Panc1 (cell line): ENCODE measurements at regions not wholly inside any gene's neighbourhood (a gene's known extent, or its start where the extent isn't known, plus 50 kb on each side); places are given as distances from the start of the nearest gene placed in this dataset.

Experiments used
- ATAC-seq: fragments of 200-7000 bp; cut with Tn5 transposase; 2 replicates; pipeline ENCODE4 v1.9.1; 2020; ENCODE audit warnings: mild to moderate bottlenecking, moderate library complexity
- BruUV-seq: library from RNA; stranded (reverse); fragments of 400-500 nt; replicated peaks from 2 replicates; lab custom pipeline; 2021; lab: Mats Ljungman, UMichigan
- CTCF ChIA-PET: fragments of 300-600 bp; sonication (Branson Sonifier 250); formaldehyde crosslinking; loops from one replicate; lab custom pipeline; 2022; ENCODE audit warnings: antibody characterized with exemption; lab: Charles Lee
- POLR2A ChIA-PET: fragments of 300-600 bp; sonication (Branson Sonifier 250); formaldehyde crosslinking; loops from one replicate; lab custom pipeline; 2022; ENCODE audit warnings: antibody characterized with exemption; lab: Charles Lee
- DNase-seq: peaks from one replicate; pipeline ENCODE4 v3.0.0-alpha.2; 2010; ENCODE audit warnings: low read depth, low spot score
- H3K27ac ChIP-seq: 2 replicates; pipeline ENCODE4 v1.5.1; 2011; ENCODE audit warnings: mild to moderate bottlenecking, low read length, inconsistent platforms
- H3K27me3 ChIP-seq: fragments of 200-500 bp; sonication (Bioruptor generic); 2 replicates; pipeline ENCODE4 v1.6.0; 2014; ENCODE audit warnings: low read length, inconsistent platforms; ENCODE audit not compliant: control insufficient read depth, insufficient read depth
- H3K36me3 ChIP-seq: fragments of 200-500 bp; sonication (Bioruptor generic); 2 replicates; pipeline ENCODE4 v1.5.1; 2014; ENCODE audit warnings: inconsistent platforms, mild to moderate bottlenecking, low read length, moderate library complexity; ENCODE audit not compliant: control insufficient read depth, insufficient read depth
- H3K4me1 ChIP-seq: 2 replicates; pipeline ENCODE4 v1.5.1; 2011; ENCODE audit warnings: inconsistent platforms, mild to moderate bottlenecking, low read length, moderate library complexity; ENCODE audit not compliant: control insufficient read depth, insufficient read depth
- H3K4me3 ChIP-seq, 2 experiments: 2 replicates each; pipeline ENCODE4 v1.5.1; 2011 to 2012; ENCODE audit warnings: low read depth in 2 of 2, low read length in 2 of 2, mild to moderate bottlenecking in 2 of 2, inconsistent platforms in 1 of 2, moderate library complexity in 1 of 2
- H3K9me3 ChIP-seq: fragments of 200-500 bp; sonication (Bioruptor generic); 2 replicates; pipeline ENCODE4 v1.5.1; 2014; ENCODE audit warnings: low read depth, mild to moderate bottlenecking, inconsistent platforms, low read length, moderate library complexity; ENCODE audit not compliant: control insufficient read depth, insufficient read depth
- CTCF ChIP-seq: fragments of 450-650 bp; IDR thresholded peaks from 2 replicates; pipeline ENCODE4 v1.5.1; 2017; ENCODE audit warnings: mild to moderate bottlenecking
- POLR2AphosphoS5 ChIP-seq: IDR thresholded peaks from 2 replicates; pipeline ENCODE4 v1.6.1; 2012; ENCODE audit warnings: mild to moderate bottlenecking, low read depth, low read length, moderate library complexity
- REST ChIP-seq, 2 experiments: IDR thresholded peaks; 2 replicates each; pipeline ENCODE4 v1.6.1; 2011 to 2012; ENCODE audit warnings: low read depth in 2 of 2, control low read depth in 1 of 2, low read length in 1 of 2, mild to moderate bottlenecking in 1 of 2, moderate library complexity in 1 of 2; ENCODE audit not compliant: insufficient read depth in 1 of 2
- SIN3A ChIP-seq: IDR thresholded peaks from 2 replicates; pipeline ENCODE4 v1.6.1; 2012; ENCODE audit warnings: low read depth, mild to moderate bottlenecking, low read length, moderate library complexity, borderline replicate concordance; ENCODE audit not compliant: insufficient read depth
- TCF7L2 ChIP-seq: IDR thresholded peaks from 2 replicates; pipeline ENCODE4 v1.6.1; 2011; ENCODE audit warnings: mild to moderate bottlenecking, low read depth, low read length, inconsistent platforms
- in situ Hi-C: cut with HindIII; loops from 2 replicates; pipeline ENCODE4 v1.10.0; 2016; ENCODE audit warnings: low sequenced_read_pairs, low pct_unique_long_range_greater_than_20kb
- intact Hi-C: fragments of 100-400 bp; cut with micrococcal nuclease; formaldehyde crosslinking; loops from one replicate; pipeline ENCODE4 v1.10.0; 2022; ENCODE audit not compliant: unreplicated experiment

- no peaks in the 10 kb centered on the region for H3K9me3 ChIP-seq
- no peak for ATAC-seq
- BruUV-seq, result no TSS peak
- H3K27me3 ChIP-seq, result no peaks in the 10 kb centered on the region
- no peak overlapping the region for H3K27ac ChIP-seq
- no peaks in the 10 kb centered on the region for H3K36me3 ChIP-seq
- intact Hi-C loops, result no loop called here
- ChIA-PET CTCF (no interaction called here), POLR2A (no interaction called here)
- H3K4me1 ChIP-seq, result no peaks in the 10 kb centered on the region
- no peak overlapping the region for H3K4me3 ChIP-seq
- no peak for TF ChIP-seq SIN3A
- in situ Hi-C loops, result no loop called here
- no peak for DNase-seq
Measured at GRCh38 chrX:43582540-43582913, 73.6 kb upstream of the MAOA start.

GRCh38 chrX:43585922-43586321, 70.2 kb upstream of the MAOA start:
- BruUV-seq, result no TSS peak
- intact Hi-C loops, result no loop called here
- Histone ChIP-seq H3K4me3 (no peak overlapping the region), H3K4me1 (no peaks in the 10 kb centered on the region), H3K36me3 (no peaks in the 10 kb centered on the region), H3K27me3 (no peaks in the 10 kb centered on the region), H3K9me3 (no peaks in the 10 kb centered on the region), H3K27ac (no peak overlapping the region)
- ATAC-seq, result no peak
- DNase-seq, result no peak
- TF ChIP-seq SIN3A (no peak), REST (IDR thresholded peaks at IDR 0.05; ENCODE audit: insufficient read depth in 1 of 2, low read depth in 2 of 2, low read length in 1 of 2) (no peak), CTCF (no peak), POLR2AphosphoS5 (no peak), TCF7L2 (no peak)
- ChIA-PET POLR2A (no interaction called here), CTCF (no interaction called here)
- in situ Hi-C loops, result no loop called here

GRCh38 chrX:43586830-43587229, 69.3 kb upstream of the MAOA start:
- TF ChIP-seq CTCF, result no peak
- no peak for TF ChIP-seq SIN3A
- no peak for TF ChIP-seq REST (IDR thresholded peaks at IDR 0.05; ENCODE audit: insufficient read depth in 1 of 2, low read depth in 2 of 2, low read length in 1 of 2)
- TF ChIP-seq POLR2AphosphoS5, result no peak
- TF ChIP-seq TCF7L2, result no peak
- no peak overlapping the region for H3K4me3 ChIP-seq
- ATAC-seq (no peak), DNase-seq (no peak)
- ChIA-PET CTCF (no interaction called here), POLR2A (no interaction called here)
- H3K36me3 ChIP-seq, result no peaks in the 10 kb centered on the region
- no peaks in the 10 kb centered on the region for H3K9me3 ChIP-seq
- intact Hi-C loops, result no loop called here
- no peaks in the 10 kb centered on the region for H3K4me1 ChIP-seq
- in situ Hi-C loops, result no loop called here
- BruUV-seq, result no TSS peak
- no peak overlapping the region for H3K27ac ChIP-seq
- H3K27me3 ChIP-seq, result no peaks in the 10 kb centered on the region
